Kidney capillary endothelial cell (primary cell): ENCODE measurements at regions not wholly inside any gene's neighbourhood (a gene's known extent, or its start where the extent isn't known, plus 50 kb on each side); places are given as distances from the start of the nearest gene placed in this dataset.

Experiments
- DNase-seq: peaks from one replicate; pipeline ENCODE4 v3.0.0-alpha.2; 2018; ENCODE audit warnings: low spot score

GRCh38 chr5:141778206-141778605 is 96.2 kb upstream of the ARAP3 start:
- no peak for DNase-seq

- no peak for DNase-seq
Measured at GRCh38 chr5:141777711-141778110, 95.7 kb upstream of the ARAP3 start.

- no peak for DNase-seq
Measured at GRCh38 chr5:141777130-141777529, 95.1 kb upstream of the ARAP3 start.

GRCh38 chr5:141773779-141774562 is 91.9 kb upstream of the ARAP3 start:
- no peak for DNase-seq

- no peak for DNase-seq
Measured at GRCh38 chr5:141772281-141772680, 90.3 kb upstream of the ARAP3 start.

GRCh38 chr5:141771562-141771961 is 89.5 kb upstream of the ARAP3 start:
- DNase-seq, result no peak

GRCh38 chr5:141771031-141771430 is 89.0 kb upstream of the ARAP3 start:
- no peak for DNase-seq

- DNase-seq, result no peak
Measured at GRCh38 chr5:141769671-141770070, 87.6 kb upstream of the ARAP3 start.

GRCh38 chr5:141767671-141768070 is 85.6 kb upstream of the ARAP3 start:
- DNase-seq, result no peak

GRCh38 chr5:141765896-141766551 is 84.0 kb upstream of the ARAP3 start:
- no peak for DNase-seq

- no peak for DNase-seq
Measured at GRCh38 chr5:141763541-141763940, 81.5 kb upstream of the ARAP3 start.

GRCh38 chr5:141762790-141763368 is 80.8 kb upstream of the ARAP3 start:
- peak; percentile 10 for DNase-seq

GRCh38 chr5:141762316-141762715 is 80.3 kb upstream of the ARAP3 start:
- DNase-seq, result no peak

- DNase-seq, result no peak
Measured at GRCh38 chr5:141760753-141761152, 78.7 kb upstream of the ARAP3 start.

GRCh38 chr5:141760193-141760592 is 78.2 kb upstream of the ARAP3 start:
- DNase-seq, result peak; percentile 14

- DNase-seq, result no peak
Measured at GRCh38 chr5:141758310-141758998, 76.4 kb upstream of the ARAP3 start.

GRCh38 chr5:141757402-141757801 is 75.4 kb upstream of the ARAP3 start:
- peak; percentile 39 for DNase-seq

GRCh38 chr5:141756196-141756595 is 74.2 kb upstream of the ARAP3 start:
- DNase-seq, result no peak

GRCh38 chr5:141753971-141754713 is 72.1 kb upstream of the ARAP3 start:
- peak; percentile 33 for DNase-seq

GRCh38 chr5:141753143-141753970 is 71.3 kb upstream of the ARAP3 start:
- no peak for DNase-seq
